Smooth muscle cell (in vitro differentiated cells): ENCODE measurements at regions not wholly inside any gene's neighbourhood (a gene's known extent, or its start where the extent isn't known, plus 50 kb on each side); places are given as distances from the start of the nearest gene placed in this dataset.

Experiments used
- DNase-seq: peaks from one replicate; lab custom pipeline; 2025; ENCODE audit not compliant: unreplicated experiment; lab: John Stamatoyannopoulos, UW
- H2AFZ ChIP-seq: fragments of 200-600 bp; sonication (generic); 2 replicates; pipeline ENCODE4 v1.6.0; 2016; ENCODE audit warnings: antibody characterized with exemption, low read depth, mild to moderate bottlenecking
- H3F3A ChIP-seq: fragments of 200-600 bp; sonication (generic); 2 replicates; pipeline ENCODE4 v1.6.0; 2017; ENCODE audit warnings: antibody characterized with exemption, low read depth
- H3K27ac ChIP-seq: fragments of 200-600 bp; sonication (generic); 2 replicates; pipeline ENCODE4 v1.5.1; 2016; ENCODE audit warnings: low read depth, mild to moderate bottlenecking
- H3K27me3 ChIP-seq: fragments of 200-600 bp; sonication (generic); 2 replicates; pipeline ENCODE4 v1.6.1; 2016; ENCODE audit warnings: low read depth, mild to moderate bottlenecking
- H3K36me3 ChIP-seq: fragments of 200-600 bp; sonication (generic); 2 replicates; pipeline ENCODE4 v1.5.1; 2016; ENCODE audit warnings: low read depth
- H3K4me1 ChIP-seq: fragments of 200-600 bp; sonication (generic); 2 replicates; pipeline ENCODE4 v1.5.1; 2016; ENCODE audit warnings: low read depth
- H3K4me2 ChIP-seq: fragments of 200-600 bp; sonication (generic); 2 replicates; pipeline ENCODE4 v1.6.0; 2016; ENCODE audit warnings: mild to moderate bottlenecking
- H3K4me3 ChIP-seq: fragments of 200-600 bp; sonication (generic); 2 replicates; pipeline ENCODE4 v1.5.1; 2016; ENCODE audit warnings: mild to moderate bottlenecking
- H3K79me2 ChIP-seq: fragments of 200-600 bp; sonication (generic); 2 replicates; pipeline ENCODE4 v1.6.0; 2016; ENCODE audit warnings: low read depth, mild to moderate bottlenecking
- H3K9ac ChIP-seq: fragments of 200-600 bp; sonication (generic); 2 replicates; pipeline ENCODE4 v1.6.0; 2016; ENCODE audit warnings: low read depth
- H3K9me3 ChIP-seq: fragments of 200-600 bp; sonication (generic); replicated peaks from 2 replicates; pipeline ENCODE4 v1.5.1; 2016; ENCODE audit warnings: low read depth
- H4K20me1 ChIP-seq: fragments of 200-600 bp; sonication (generic); 2 replicates; pipeline ENCODE4 v1.6.0; 2016; ENCODE audit warnings: low read depth
- CTCF ChIP-seq: fragments of 200-600 bp; sonication (generic); IDR thresholded peaks from 2 replicates; pipeline ENCODE4 v1.5.1; 2017; ENCODE audit warnings: borderline replicate concordance, mild to moderate bottlenecking, antibody characterized with exemption; ENCODE audit not compliant: insufficient read depth, poor library complexity, severe bottlenecking
- WGBS: methylation state at CpG from one replicate; pipeline ENCODE4 v1.1.7; 2016; ENCODE audit warnings: low lambda C conversion rate; 5-methylcytosine and 5-hydroxymethylcytosine counted together

DNA sequence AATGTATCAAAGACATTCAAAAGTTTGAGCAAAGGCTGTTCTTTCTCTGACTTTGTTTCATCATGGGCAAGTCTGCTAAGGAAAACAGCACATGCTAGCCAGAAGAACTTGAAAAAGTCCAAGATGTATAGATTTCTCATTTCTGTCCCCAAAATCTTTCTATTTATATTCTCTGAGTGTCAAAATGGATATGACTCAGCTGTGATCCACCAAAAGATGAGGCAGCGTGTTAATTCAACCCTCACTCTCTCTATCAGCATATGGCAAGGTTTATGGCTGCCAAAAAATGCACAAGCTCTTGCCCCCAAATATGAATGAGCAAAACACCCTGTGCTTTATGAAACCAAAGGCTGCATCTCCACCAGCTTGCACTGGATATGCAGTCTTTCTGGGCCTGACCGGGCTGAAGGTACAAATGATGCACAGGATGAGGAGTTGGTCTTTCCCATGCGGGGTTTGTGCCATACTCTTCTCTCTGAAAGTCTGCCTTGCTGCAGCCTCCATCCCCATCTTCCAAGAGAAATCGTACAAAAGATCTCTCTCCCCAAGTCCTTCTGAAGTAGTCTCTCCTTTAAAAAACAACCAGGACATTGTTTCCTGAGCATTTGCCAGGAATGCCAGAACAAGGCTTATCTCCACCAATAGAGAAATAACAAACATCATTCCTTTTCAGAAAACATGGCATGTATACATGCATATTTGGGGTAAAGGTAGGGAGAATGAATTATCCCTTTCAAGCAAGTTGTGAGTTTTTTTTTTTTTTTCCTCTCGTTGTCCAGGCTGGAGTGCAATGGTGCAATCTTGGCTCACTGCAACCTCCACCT, 203.4 kb downstream of the TMX1 start:
- H3K4me3 ChIP-seq = no peak overlapping the region
- H3K27me3 ChIP-seq = no peaks in the 10 kb centered on the region
- H3K27ac ChIP-seq = peak overlapping the region; percentile 92
- WGBS = 71% methylated on average over 5 of the region's 5 CpGs
- peak overlapping the region; percentile 59 for H3K9ac ChIP-seq
- H4K20me1 ChIP-seq = no peaks in the 10 kb centered on the region
- peak overlapping the region; percentile 13 for H3K4me2 ChIP-seq
- H3F3A ChIP-seq = peaks cover 15% of the 10 kb centered on the region
- TF ChIP-seq CTCF = no peak
- H2AFZ ChIP-seq = no peak overlapping the region
- no peaks in the 10 kb centered on the region for H3K9me3 ChIP-seq
- H3K36me3 ChIP-seq = no peaks in the 10 kb centered on the region
- DNase-seq = no peak
- H3K4me1 ChIP-seq = peaks cover 28% of the 10 kb centered on the region
- no peaks in the 10 kb centered on the region for H3K79me2 ChIP-seq

DNA sequence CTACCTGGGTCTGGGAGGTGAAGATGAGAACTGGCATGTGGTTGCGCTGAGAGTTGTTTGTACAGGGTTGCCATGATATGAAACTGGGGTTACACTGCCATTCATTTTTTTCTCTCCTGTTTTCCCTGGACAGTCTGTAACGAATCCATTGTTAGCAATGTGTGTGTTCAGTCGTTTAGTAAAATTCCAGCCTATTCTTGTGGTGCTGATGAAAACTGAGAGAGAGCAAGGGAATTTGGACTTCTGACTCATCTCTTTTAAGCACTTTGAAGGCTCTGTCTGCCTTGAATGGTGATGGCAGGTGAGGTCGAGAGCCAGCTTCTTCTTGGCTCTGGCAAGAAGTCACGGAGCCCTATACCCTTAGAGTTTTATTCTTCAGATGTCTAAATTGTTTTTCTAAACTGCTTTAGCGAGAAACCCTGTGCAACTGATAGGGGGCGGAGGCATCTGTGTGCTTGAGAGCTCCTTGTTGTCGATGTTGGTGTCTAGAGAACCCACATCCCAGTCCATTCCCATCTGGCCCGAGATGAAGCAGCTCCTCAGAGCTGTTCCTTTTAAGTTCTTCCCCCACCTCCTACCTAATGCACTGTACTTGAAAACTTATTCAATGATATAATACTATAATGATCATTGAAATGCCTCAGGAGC, 204.4 kb downstream of the TMX1 start:
- Histone ChIP-seq H3F3A (peaks cover 15% of the 10 kb centered on the region), H3K9me3 (no peaks in the 10 kb centered on the region), H3K4me2 (no peak overlapping the region), H3K36me3 (no peaks in the 10 kb centered on the region), H2AFZ (no peak overlapping the region), H3K4me1 (peaks cover 30% of the 10 kb centered on the region), H3K79me2 (no peaks in the 10 kb centered on the region), H3K4me3 (no peak overlapping the region), H3K27ac (peak overlapping the region; percentile 92), H3K27me3 (no peaks in the 10 kb centered on the region), H3K9ac (no peak overlapping the region), H4K20me1 (no peaks in the 10 kb centered on the region)
- DNase-seq = no peak
- 84% methylated on average over 9 of the region's 9 CpGs for WGBS
- TF ChIP-seq CTCF = no peak

GRCh38 chr14:51445001-51445390, 204.9 kb downstream of the TMX1 start:
- H3K36me3 ChIP-seq = no peaks in the 10 kb centered on the region
- DNase-seq = no peak
- H3K4me2 ChIP-seq = no peak overlapping the region
- no peaks in the 10 kb centered on the region for H4K20me1 ChIP-seq
- no peaks in the 10 kb centered on the region for H3K79me2 ChIP-seq
- H3K27me3 ChIP-seq = no peaks in the 10 kb centered on the region
- peaks cover 15% of the 10 kb centered on the region for H3F3A ChIP-seq
- H3K9ac ChIP-seq = no peak overlapping the region
- H3K9me3 ChIP-seq = no peaks in the 10 kb centered on the region
- no peak overlapping the region for H3K4me3 ChIP-seq
- peaks cover 29% of the 10 kb centered on the region for H3K4me1 ChIP-seq
- H3K27ac ChIP-seq = no peak overlapping the region
- no peak for TF ChIP-seq CTCF
- no peak overlapping the region for H2AFZ ChIP-seq
- 95% methylated on average over 3 of the region's 3 CpGs for WGBS
